ENCODE measurements at regions not wholly inside any gene's neighbourhood (a gene's known extent, or its start where the extent isn't known, plus 50 kb on each side); places are given as distances from the start of the nearest gene placed in this dataset.

GRCh38 chr2:4869154-4869553 is 823.0 kb upstream of the SOX11 start:
- H3K4me3 ChIP-seq, result no peak overlapping the region
- no peak for DNase-seq
- no peaks in the 10 kb centered on the region for H3K27me3 ChIP-seq (replicated peaks; ENCODE audit: insufficient read depth)
- H3K4me1 ChIP-seq (ENCODE audit: insufficient read depth), result no peaks in the 10 kb centered on the region
- H3F3A ChIP-seq (ENCODE audit: insufficient read depth), result no peaks in the 10 kb centered on the region
- no peak overlapping the region for H3K9ac ChIP-seq
- H3K27ac ChIP-seq, result no peak overlapping the region
- no peaks in the 10 kb centered on the region for H3K9me2 ChIP-seq (ENCODE audit: insufficient read depth)
- H3K36me3 ChIP-seq (ENCODE audit: low read depth), result no peaks in the 10 kb centered on the region
- no peaks in the 10 kb centered on the region for H4K20me1 ChIP-seq (ENCODE audit: insufficient read depth)
- TF ChIP-seq EZH2 (IDR thresholded peaks at IDR 0.05; ENCODE audit: insufficient read depth, poor library complexity, severe bottlenecking), result no peak
- TF ChIP-seq EZH2phosphoT487 (IDR thresholded peaks at IDR 0.05; ENCODE audit: insufficient read depth, low read depth), result no peak
- no peak overlapping the region for H2AFZ ChIP-seq
- in situ Hi-C loops (cut with MboI), result no loop called here
- H3K9me3 ChIP-seq (ENCODE audit: low read depth), result no peaks in the 10 kb centered on the region
- WGBS, 2 experiments (ENCODE audit: low coverage in 1 of 2, low lambda C conversion rate in 2 of 2, missing lambda C conversion rate in 2 of 2), result 18 to 20% methylated on average over 8 of the region's 8 CpGs
- no peak overlapping the region for H3K4me2 ChIP-seq (ENCODE audit: unreplicated experiment)
- H3K79me2 ChIP-seq (ENCODE audit: insufficient read depth), result no peaks in the 10 kb centered on the region

GRCh38 chr2:4873364-4873763 is 818.8 kb upstream of the SOX11 start:
- H3K79me2 ChIP-seq (ENCODE audit: insufficient read depth), result no peaks in the 10 kb centered on the region
- H4K20me1 ChIP-seq (ENCODE audit: insufficient read depth), result no peaks in the 10 kb centered on the region
- H3K36me3 ChIP-seq (ENCODE audit: low read depth), result no peaks in the 10 kb centered on the region
- DNase-seq, result no peak
- no peak overlapping the region for H3K4me3 ChIP-seq
- in situ Hi-C loops (cut with MboI), result no loop called here
- H3K4me1 ChIP-seq (ENCODE audit: insufficient read depth), result no peaks in the 10 kb centered on the region
- H3K27me3 ChIP-seq (replicated peaks; ENCODE audit: insufficient read depth), result no peaks in the 10 kb centered on the region
- H3K9me2 ChIP-seq (ENCODE audit: insufficient read depth), result no peaks in the 10 kb centered on the region
- TF ChIP-seq EZH2 (IDR thresholded peaks at IDR 0.05; ENCODE audit: insufficient read depth, poor library complexity, severe bottlenecking), result no peak
- TF ChIP-seq EZH2phosphoT487 (IDR thresholded peaks at IDR 0.05; ENCODE audit: insufficient read depth, low read depth), result no peak
- no peaks in the 10 kb centered on the region for H3F3A ChIP-seq (ENCODE audit: insufficient read depth)
- no peak overlapping the region for H3K9ac ChIP-seq
- no peaks in the 10 kb centered on the region for H3K9me3 ChIP-seq (ENCODE audit: low read depth)
- 30% methylated on average over 6 of the region's 6 CpGs for WGBS, 2 experiments (ENCODE audit: low coverage in 1 of 2, low lambda C conversion rate in 2 of 2, missing lambda C conversion rate in 2 of 2)
- no peak overlapping the region for H3K4me2 ChIP-seq (ENCODE audit: unreplicated experiment)
- H3K27ac ChIP-seq, result no peak overlapping the region
- no peak overlapping the region for H2AFZ ChIP-seq

GRCh38 chr2:4873876-4874593 is 818.1 kb upstream of the SOX11 start:
- H3K79me2 ChIP-seq (ENCODE audit: insufficient read depth), result no peaks in the 10 kb centered on the region
- H3F3A ChIP-seq (ENCODE audit: insufficient read depth), result no peaks in the 10 kb centered on the region
- H3K9me2 ChIP-seq (ENCODE audit: insufficient read depth), result no peaks in the 10 kb centered on the region
- no peak overlapping the region for H2AFZ ChIP-seq
- no peak overlapping the region for H3K4me2 ChIP-seq (ENCODE audit: unreplicated experiment)
- no peak overlapping the region for H3K4me3 ChIP-seq
- TF ChIP-seq EZH2phosphoT487 (IDR thresholded peaks at IDR 0.05; ENCODE audit: insufficient read depth, low read depth) (no peak), EZH2 (IDR thresholded peaks at IDR 0.05; ENCODE audit: insufficient read depth, poor library complexity, severe bottlenecking) (no peak)
- H4K20me1 ChIP-seq (ENCODE audit: insufficient read depth), result no peaks in the 10 kb centered on the region
- H3K27me3 ChIP-seq (replicated peaks; ENCODE audit: insufficient read depth), result no peaks in the 10 kb centered on the region
- no peaks in the 10 kb centered on the region for H3K36me3 ChIP-seq (ENCODE audit: low read depth)
- in situ Hi-C loops (cut with MboI), result no loop called here
- H3K9me3 ChIP-seq (ENCODE audit: low read depth), result no peaks in the 10 kb centered on the region
- no peak overlapping the region for H3K27ac ChIP-seq
- H3K4me1 ChIP-seq (ENCODE audit: insufficient read depth), result no peaks in the 10 kb centered on the region
- DNase-seq, result no peak
- WGBS, 2 experiments (ENCODE audit: low coverage in 1 of 2, low lambda C conversion rate in 2 of 2, missing lambda C conversion rate in 2 of 2), result 20 to 25% methylated on average over 3 of the region's 3 CpGs
- no peak overlapping the region for H3K9ac ChIP-seq

- in situ Hi-C loops (cut with MboI), result no loop called here
- H4K20me1 ChIP-seq (ENCODE audit: insufficient read depth), result no peaks in the 10 kb centered on the region
- no peaks in the 10 kb centered on the region for H3K9me2 ChIP-seq (ENCODE audit: insufficient read depth)
- no peaks in the 10 kb centered on the region for H3K4me1 ChIP-seq (ENCODE audit: insufficient read depth)
- no peaks in the 10 kb centered on the region for H3F3A ChIP-seq (ENCODE audit: insufficient read depth)
- H3K36me3 ChIP-seq (ENCODE audit: low read depth), result no peaks in the 10 kb centered on the region
- H3K79me2 ChIP-seq (ENCODE audit: insufficient read depth), result no peaks in the 10 kb centered on the region
- no peak overlapping the region for H3K9ac ChIP-seq
- H3K9me3 ChIP-seq (ENCODE audit: low read depth), result no peaks in the 10 kb centered on the region
- H2AFZ ChIP-seq, result no peak overlapping the region
- H3K27ac ChIP-seq, result no peak overlapping the region
- no peaks in the 10 kb centered on the region for H3K27me3 ChIP-seq (replicated peaks; ENCODE audit: insufficient read depth)
- H3K4me3 ChIP-seq, result no peak overlapping the region
- H3K4me2 ChIP-seq (ENCODE audit: unreplicated experiment), result no peak overlapping the region
- DNase-seq, result no peak
- WGBS, 2 experiments (ENCODE audit: low coverage in 1 of 2, low lambda C conversion rate in 2 of 2, missing lambda C conversion rate in 2 of 2), result 5 to 10% methylated on average over 3 of the region's 3 CpGs
- no peak for TF ChIP-seq EZH2 (IDR thresholded peaks at IDR 0.05; ENCODE audit: insufficient read depth, poor library complexity, severe bottlenecking)
- TF ChIP-seq EZH2phosphoT487 (IDR thresholded peaks at IDR 0.05; ENCODE audit: insufficient read depth, low read depth), result no peak
These were observed 809.8 kb upstream of the SOX11 start for GRCh38 chr2:4882421-4882820.

All from GM23248 (cell line).